GM12878 (cell line): ENCODE measurements at regions not wholly inside any gene's neighbourhood (a gene's known extent, or its start where the extent isn't known, plus 50 kb on each side); places are given as distances from the start of the nearest gene placed in this dataset.

Source experiments
- EED ChIP-seq: sonication (generic); IDR thresholded peaks from 2 replicates; pipeline ENCODE4 v1.6.1; 2016; ENCODE audit warnings: antibody characterized with exemption, low read depth
- ESRRA ChIP-seq: IDR thresholded peaks from 2 replicates; pipeline ENCODE4 v1.6.1; 2012; ENCODE audit warnings: mild to moderate bottlenecking, low read length, improper control_type of control experiment
- ETV6 ChIP-seq, 2 experiments: fragments of 450-650 bp in 1 of 2; IDR thresholded peaks in 1 of 2; conservative IDR thresholded peaks in 1 of 2; 2 replicates each; pipeline ENCODE4 v1.6.1; 2014; ENCODE audit warnings: antibody characterized with exemption in 1 of 2, borderline replicate concordance in 1 of 2, low read depth in 1 of 2, mild to moderate bottlenecking in 1 of 2, moderate library complexity in 1 of 2
- FOS ChIP-seq: IDR thresholded peaks from 3 replicates; pipeline ENCODE4 v1.6.1; 2011; ENCODE audit warnings: borderline replicate concordance; ENCODE audit not compliant: insufficient read length; ENCODE audit errors: extremely low read depth
- GABPA ChIP-seq: IDR thresholded peaks from 2 replicates; pipeline ENCODE4 v1.6.1; 2014; ENCODE audit warnings: antibody characterized with exemption, low read depth, mild to moderate bottlenecking, inconsistent platforms
- HDAC2 ChIP-seq: fragments of 200-600 bp; sonication (generic); IDR thresholded peaks from 2 replicates; pipeline ENCODE4 v1.6.1; 2017
- HDAC6 ChIP-seq: fragments of 200-600 bp; sonication (generic); IDR thresholded peaks from one replicate; pipeline ENCODE4 v1.8.0; 2017; ENCODE audit warnings: antibody characterized with exemption; ENCODE audit not compliant: unreplicated experiment
- HDGF ChIP-seq: fragments of 450-650 bp; IDR thresholded peaks from 2 replicates; pipeline ENCODE4 v1.6.1; 2016; ENCODE audit warnings: antibody characterized with exemption
- MYB ChIP-seq: fragments of 150-350 bp; IDR thresholded peaks from 2 replicates; pipeline ENCODE4 v1.6.1; 2014; ENCODE audit warnings: mild to moderate bottlenecking, low read depth, low read length, borderline replicate concordance
- NR2F1 ChIP-seq: fragments of 450-650 bp; conservative IDR thresholded peaks from 2 replicates; pipeline ENCODE4 v1.6.1; 2017; ENCODE audit warnings: mild to moderate bottlenecking
- PAX5 ChIP-seq: IDR thresholded peaks from 2 replicates; pipeline ENCODE4 v1.6.1; 2011; ENCODE audit warnings: low read depth, low read length, borderline replicate concordance
- PAX8 ChIP-seq: fragments of 450-650 bp; IDR thresholded peaks from 2 replicates; pipeline ENCODE4 v1.6.1; 2017; ENCODE audit warnings: mild to moderate bottlenecking, moderate library complexity
- SREBF2 ChIP-seq: IDR thresholded peaks from 2 replicates; pipeline ENCODE4 v1.6.1; 2012; ENCODE audit warnings: mild to moderate bottlenecking, low read length
- SRF ChIP-seq, 2 experiments: IDR thresholded peaks; 2 replicates each; pipeline ENCODE4 v1.6.1; 2011; ENCODE audit warnings: low read depth in 2 of 2, low read length in 2 of 2, mild to moderate bottlenecking in 1 of 2, moderate library complexity in 1 of 2
- ZBED1 ChIP-seq: IDR thresholded peaks from 2 replicates; pipeline ENCODE4 v1.6.1; 2016; ENCODE audit warnings: borderline replicate concordance
- ZSCAN29 ChIP-seq: fragments of 450-650 bp; IDR thresholded peaks from 2 replicates; pipeline ENCODE4 v1.6.1; 2017; ENCODE audit warnings: mild to moderate bottlenecking, moderate library complexity
- TF ChIP-seq, protein P1 (sequence below): fragments of 450-650 bp; IDR thresholded peaks from 2 replicates; pipeline ENCODE4 v1.6.1; 2017; ENCODE audit warnings: mild to moderate bottlenecking
- TF ChIP-seq, protein P2 (sequence below): IDR thresholded peaks from 2 replicates; pipeline ENCODE4 v1.6.1; 2012; ENCODE audit warnings: mild to moderate bottlenecking, low read depth, low read length
- TF ChIP-seq, protein P3 (sequence below): fragments of 450-650 bp; formaldehyde crosslinking; IDR thresholded peaks from 2 replicates; pipeline ENCODE4 v1.4.0; 2022; ENCODE audit warnings: mild to moderate bottlenecking, moderate library complexity

DNA sequence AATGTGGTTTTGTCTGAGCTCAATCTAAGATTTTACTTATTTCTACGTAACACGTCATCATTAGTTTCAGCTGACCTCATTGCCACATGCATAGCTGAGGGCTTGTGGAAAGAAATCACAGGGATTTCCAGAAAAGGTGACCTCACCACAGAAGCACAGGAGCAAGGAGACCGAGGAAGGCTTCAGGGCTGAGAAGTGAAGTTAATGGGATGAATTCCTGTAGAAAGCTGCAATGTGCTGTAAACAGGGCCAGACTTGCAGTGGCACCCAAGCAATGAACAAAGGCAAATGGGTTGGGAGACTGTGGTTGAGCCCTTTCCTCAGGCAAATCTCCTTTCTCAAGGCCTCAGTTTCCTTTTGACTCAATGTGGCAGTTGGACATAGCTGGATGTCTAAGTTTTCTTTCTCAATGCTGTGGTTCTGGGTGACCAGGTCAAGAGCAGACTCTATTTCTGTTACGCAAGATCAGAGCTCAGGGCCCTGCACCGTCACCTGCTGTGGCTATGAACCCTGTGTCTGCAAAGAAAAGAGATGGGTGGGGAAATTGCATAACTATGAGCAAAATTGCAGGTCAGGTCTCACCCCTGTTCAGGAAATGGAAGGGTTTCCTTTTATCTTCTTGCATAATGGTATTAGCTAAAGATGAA, 252.2 kb upstream of the TBL1XR1 start (continued):
- TF ChIP-seq, protein P1, sequence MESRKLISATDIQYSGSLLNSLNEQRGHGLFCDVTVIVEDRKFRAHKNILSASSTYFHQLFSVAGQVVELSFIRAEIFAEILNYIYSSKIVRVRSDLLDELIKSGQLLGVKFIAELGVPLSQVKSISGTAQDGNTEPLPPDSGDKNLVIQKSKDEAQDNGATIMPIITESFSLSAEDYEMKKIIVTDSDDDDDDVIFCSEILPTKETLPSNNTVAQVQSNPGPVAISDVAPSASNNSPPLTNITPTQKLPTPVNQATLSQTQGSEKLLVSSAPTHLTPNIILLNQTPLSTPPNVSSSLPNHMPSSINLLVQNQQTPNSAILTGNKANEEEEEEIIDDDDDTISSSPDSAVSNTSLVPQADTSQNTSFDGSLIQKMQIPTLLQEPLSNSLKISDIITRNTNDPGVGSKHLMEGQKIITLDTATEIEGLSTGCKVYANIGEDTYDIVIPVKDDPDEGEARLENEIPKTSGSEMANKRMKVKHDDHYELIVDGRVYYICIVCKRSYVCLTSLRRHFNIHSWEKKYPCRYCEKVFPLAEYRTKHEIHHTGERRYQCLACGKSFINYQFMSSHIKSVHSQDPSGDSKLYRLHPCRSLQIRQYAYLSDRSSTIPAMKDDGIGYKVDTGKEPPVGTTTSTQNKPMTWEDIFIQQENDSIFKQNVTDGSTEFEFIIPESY = no peak
- TF ChIP-seq ESRRA (no peak), HDAC2 (no peak), FOS (no peak), SREBF2 (no peak), ETV6 (conservative IDR thresholded peaks at IDR 0.05 in 1 of 2, IDR thresholded peaks at IDR 0.05 in 1 of 2; ENCODE audit: borderline replicate concordance in 1 of 2, low read depth in 1 of 2) (peak in 1 of 2 experiments; percentile 26; a peak in 1 of 4 replicates), PAX5 (peak; percentile 40; the same call in 1 of the 2 replicates), EED (peak; percentile 95), ZSCAN29 (no peak), NR2F1 (peak; percentile 46; the same call in 1 of the 2 replicates), PAX8 (no peak), HDAC6 (no peak), HDGF (no peak), GABPA (no peak), ZBED1 (no peak), MYB (no peak), SRF (IDR thresholded peaks at IDR 0.05; ENCODE audit: low read depth in 2 of 2, low read length in 2 of 2) (no peak)
- TF ChIP-seq, protein P2, sequence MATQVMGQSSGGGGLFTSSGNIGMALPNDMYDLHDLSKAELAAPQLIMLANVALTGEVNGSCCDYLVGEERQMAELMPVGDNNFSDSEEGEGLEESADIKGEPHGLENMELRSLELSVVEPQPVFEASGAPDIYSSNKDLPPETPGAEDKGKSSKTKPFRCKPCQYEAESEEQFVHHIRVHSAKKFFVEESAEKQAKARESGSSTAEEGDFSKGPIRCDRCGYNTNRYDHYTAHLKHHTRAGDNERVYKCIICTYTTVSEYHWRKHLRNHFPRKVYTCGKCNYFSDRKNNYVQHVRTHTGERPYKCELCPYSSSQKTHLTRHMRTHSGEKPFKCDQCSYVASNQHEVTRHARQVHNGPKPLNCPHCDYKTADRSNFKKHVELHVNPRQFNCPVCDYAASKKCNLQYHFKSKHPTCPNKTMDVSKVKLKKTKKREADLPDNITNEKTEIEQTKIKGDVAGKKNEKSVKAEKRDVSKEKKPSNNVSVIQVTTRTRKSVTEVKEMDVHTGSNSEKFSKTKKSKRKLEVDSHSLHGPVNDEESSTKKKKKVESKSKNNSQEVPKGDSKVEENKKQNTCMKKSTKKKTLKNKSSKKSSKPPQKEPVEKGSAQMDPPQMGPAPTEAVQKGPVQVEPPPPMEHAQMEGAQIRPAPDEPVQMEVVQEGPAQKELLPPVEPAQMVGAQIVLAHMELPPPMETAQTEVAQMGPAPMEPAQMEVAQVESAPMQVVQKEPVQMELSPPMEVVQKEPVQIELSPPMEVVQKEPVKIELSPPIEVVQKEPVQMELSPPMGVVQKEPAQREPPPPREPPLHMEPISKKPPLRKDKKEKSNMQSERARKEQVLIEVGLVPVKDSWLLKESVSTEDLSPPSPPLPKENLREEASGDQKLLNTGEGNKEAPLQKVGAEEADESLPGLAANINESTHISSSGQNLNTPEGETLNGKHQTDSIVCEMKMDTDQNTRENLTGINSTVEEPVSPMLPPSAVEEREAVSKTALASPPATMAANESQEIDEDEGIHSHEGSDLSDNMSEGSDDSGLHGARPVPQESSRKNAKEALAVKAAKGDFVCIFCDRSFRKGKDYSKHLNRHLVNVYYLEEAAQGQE = no peak
- TF ChIP-seq, protein P3, sequence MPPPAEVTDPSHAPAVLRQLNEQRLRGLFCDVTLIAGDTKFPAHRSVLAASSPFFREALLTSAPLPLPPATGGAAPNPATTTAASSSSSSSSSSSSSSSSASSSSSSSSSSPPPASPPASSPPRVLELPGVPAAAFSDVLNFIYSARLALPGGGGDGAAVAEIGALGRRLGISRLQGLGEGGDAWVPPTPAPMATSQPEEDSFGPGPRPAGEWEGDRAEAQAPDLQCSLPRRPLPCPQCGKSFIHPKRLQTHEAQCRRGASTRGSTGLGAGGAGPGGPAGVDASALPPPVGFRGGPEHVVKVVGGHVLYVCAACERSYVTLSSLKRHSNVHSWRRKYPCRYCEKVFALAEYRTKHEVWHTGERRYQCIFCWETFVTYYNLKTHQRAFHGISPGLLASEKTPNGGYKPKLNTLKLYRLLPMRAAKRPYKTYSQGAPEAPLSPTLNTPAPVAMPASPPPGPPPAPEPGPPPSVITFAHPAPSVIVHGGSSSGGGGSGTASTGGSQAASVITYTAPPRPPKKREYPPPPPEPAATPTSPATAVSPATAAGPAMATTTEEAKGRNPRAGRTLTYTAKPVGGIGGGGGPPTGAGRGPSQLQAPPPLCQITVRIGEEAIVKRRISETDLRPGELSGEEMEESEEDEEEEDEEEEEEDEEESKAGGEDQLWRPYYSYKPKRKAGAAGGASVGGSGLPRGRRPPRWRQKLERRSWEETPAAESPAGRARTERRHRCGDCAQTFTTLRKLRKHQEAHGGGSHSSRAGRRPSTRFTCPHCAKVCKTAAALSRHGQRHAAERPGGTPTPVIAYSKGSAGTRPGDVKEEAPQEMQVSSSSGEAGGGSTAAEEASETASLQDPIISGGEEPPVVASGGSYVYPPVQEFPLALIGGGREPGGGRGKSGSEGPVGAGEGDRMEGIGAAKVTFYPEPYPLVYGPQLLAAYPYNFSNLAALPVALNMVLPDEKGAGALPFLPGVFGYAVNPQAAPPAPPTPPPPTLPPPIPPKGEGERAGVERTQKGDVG = no peak
